GM18505 (cell line): ENCODE measurements at regions not wholly inside any gene's neighbourhood (a gene's known extent, or its start where the extent isn't known, plus 50 kb on each side); places are given as distances from the start of the nearest gene placed in this dataset.
"Not testable (repeated sequence)": the region's sequence is repeated elsewhere in the genome, so short reads cannot be mapped to it uniquely, and the experiment has no call there.

Experiments
- ATAC-seq: cut with Tn5 transposase; IDR thresholded peaks from one replicate; pipeline ENCODE4 v1.9.1; 2021; ENCODE audit not compliant: unreplicated experiment
- POLR2A ChIP-seq: IDR thresholded peaks from 4 replicates; pipeline ENCODE4 v1.6.1; 2011; ENCODE audit warnings: borderline replicate concordance; ENCODE audit not compliant: insufficient read depth, insufficient read length; ENCODE audit errors: extremely low read depth

DNA sequence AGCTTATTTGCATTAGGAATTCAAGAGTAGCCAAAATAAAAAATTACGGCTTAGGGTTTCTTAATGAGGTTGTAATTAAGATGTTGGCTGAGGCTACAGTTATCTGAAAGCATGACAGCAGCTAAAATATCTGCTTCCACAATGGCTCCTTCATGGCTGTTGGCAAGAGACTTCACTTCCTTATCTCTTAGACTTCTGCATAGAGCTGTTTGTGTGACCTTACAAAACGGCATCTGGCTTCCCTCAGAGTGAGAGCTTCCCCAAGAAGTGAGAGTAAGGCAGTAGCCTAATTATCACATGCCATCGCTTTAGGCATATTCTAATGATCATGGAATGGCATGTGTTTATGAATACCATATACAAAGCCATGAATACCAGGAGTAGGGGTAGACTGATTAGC is 57.6 kb downstream of the CCDC59 start:
- TF ChIP-seq POLR2A: no peak
- ATAC-seq: no peak

DNA sequence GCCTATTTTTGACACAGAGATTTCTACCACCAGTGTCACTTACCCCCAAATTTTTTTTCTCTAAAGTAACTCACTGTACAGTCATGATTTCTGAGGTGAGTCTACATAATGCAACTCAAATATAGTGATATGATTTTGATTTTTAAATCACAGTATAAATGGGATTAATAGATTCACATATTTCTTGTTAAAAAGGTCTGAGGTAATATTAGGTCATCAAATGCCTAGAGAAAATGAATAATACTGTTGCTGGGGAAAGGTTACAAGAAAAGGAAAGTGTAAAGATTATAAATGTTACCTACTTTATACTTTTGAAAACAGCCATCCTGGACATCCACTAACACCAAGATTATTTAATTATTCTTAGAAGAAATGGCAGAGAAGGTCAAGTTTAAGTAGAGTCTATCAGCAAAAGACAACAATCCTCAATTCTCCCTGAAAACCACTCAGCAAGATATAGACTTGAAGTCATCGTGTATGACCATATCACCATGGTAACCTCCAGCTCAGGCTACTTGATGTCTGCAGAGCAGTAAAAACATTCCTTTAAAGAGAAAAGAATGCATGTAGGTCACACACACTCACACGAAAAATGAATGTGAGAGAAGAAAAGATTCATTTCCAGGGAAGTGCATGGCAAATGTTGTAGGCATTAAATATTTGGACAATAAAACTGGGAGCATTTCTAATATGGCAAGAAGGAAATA is 58.7 kb downstream of the CCDC59 start:
- ATAC-seq: no peak

DNA sequence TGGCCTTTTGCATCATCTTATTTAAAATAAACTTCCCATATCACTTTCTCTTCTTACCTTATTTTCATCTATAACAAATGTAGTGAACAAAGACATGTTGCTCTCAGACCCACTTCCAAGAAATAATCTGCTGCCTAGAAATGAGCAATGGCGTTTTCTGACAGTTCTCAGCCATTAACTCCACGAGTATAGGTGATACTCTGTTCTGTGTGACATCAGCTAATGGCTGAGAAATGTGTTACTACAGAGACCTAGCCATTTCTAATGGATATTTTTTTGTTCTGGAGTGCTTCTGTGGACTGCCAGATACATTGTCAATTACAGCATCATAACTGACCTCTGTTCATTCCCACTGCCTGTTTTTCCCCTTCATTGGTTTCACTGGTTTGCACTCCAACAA is 67.8 kb downstream of the CCDC59 start:
- no peak for ATAC-seq
- TF ChIP-seq POLR2A: no peak

More for the DNA sequence above, 58.7 kb downstream of the CCDC59 start:
- no peak for TF ChIP-seq POLR2A

DNA sequence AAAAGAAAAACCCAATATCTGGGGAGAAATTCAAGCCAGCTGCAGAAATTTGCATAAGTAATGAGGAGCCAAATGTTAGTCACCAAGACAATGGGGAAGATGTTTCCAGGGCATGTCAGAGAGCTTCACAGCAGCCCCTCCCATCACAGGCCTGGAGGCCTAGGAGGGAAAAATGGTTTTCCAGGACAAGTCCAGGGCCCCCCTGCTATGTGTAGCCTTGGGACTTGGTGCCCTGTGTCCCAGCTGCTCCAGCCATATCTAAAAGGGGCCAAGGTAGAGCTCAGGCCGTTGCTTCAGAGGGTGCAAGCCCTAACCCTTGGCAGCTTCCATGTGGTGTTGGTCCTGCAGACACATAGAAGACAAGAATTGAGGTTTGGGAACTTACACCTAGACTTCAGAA is 76.9 kb downstream of the CCDC59 start:
- not testable (repeated sequence) for ATAC-seq

DNA sequence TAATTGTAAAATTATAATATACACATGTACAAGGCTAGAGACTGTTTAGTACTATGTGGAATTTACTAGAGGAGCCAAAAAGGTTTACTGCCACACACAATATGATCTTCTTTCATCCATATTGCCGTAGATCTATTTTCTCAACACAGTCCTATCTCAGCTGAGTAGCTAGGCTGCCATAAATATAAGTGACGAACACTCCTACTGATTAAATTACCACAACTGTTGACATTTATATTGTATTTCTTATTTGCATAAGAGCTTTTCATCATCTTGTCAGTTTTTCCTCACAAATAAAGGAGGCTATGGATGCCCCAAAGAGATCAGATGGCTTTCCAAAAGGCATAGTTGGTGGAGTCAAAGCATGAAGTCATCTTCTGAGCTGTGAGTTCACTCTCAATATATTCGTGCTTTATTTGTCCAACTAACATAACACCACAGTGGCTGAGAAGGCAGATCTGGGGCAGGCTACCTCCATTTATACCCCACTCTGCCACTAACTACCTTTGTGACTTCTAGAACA is 78.6 kb downstream of the CCDC59 start:
- no peak for ATAC-seq
- no peak for TF ChIP-seq POLR2A

DNA sequence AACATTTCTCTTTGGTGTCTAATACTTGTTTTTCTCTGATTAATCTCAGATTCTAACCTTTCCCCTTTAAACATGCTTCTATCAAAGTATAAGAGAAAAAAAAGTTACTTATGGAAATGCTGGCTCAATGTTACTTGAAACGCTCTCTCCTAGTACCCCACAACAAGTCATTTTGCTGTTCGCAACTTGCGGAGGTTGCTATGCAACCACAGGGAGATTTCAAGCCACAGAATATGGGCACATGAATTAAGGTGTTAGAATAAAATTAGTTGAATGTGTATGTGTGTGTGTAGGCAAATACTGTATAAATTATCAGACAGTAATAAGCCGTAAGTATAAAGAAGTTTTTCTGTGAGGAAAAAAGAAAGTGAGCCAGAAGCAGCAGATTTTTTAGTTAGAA is 80.6 kb downstream of the CCDC59 start:
- ATAC-seq: no peak
- TF ChIP-seq POLR2A: no peak

DNA sequence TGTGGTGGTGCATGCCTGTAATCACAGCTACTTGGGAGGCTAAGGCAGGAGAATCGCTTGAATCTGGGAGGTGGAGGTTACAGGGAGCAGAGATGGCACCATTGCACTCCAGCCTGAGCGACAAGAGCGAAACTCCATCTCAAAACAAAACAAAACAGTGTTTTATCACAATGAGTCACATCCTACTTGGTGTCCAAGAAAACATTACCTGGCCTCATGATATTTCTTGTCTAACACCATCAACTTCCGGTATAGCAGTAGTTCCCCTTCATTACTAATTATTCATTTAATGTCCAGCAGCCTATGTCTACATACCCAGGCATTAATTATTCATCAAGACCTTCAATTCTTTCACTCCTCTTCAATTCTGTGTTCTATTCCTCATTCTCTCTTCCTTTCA is 115.5 kb downstream of the CCDC59 start:
- no peak for TF ChIP-seq POLR2A
- ATAC-seq: no peak

DNA sequence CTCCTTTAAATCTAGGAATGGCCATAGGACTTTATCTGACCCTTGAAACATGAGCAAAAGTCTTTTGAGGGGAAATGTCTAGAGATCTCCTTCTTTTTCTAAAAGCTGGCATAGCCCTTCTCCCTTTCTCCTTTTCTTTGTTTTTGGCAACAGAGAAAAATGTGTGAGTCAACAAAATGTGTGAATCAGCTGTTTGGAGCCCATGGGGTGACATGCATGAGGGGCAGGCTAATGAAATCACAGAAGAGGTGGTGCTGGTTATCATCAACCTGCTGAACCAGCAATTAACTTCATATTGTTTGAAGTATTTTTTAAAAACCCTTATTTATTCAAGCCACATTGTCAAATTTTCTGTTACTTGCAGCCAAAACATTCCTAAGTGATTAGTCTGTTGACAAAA is 132.3 kb downstream of the CCDC59 start:
- TF ChIP-seq POLR2A: no peak
- no peak for ATAC-seq

DNA sequence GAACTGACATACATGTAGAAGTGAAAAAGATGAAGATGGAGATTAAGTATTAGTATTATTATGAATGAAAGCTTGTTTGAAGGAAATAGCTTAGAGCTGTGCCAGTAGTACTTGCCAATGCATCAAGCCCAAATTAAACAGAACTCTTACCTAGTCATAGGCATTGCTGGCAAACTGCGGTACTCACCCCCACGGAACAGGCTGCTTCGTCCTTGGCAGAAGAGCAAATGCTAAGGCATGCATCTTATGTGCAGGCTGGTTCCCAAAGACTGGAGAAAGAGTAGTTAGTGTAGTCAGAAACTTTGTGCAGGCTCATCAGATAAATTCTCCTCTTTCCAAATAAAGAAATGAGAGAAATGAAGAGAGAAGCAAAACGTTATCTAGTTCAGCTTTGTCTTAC is 134.8 kb downstream of the CCDC59 start:
- no peak for TF ChIP-seq POLR2A
- no peak for ATAC-seq

DNA sequence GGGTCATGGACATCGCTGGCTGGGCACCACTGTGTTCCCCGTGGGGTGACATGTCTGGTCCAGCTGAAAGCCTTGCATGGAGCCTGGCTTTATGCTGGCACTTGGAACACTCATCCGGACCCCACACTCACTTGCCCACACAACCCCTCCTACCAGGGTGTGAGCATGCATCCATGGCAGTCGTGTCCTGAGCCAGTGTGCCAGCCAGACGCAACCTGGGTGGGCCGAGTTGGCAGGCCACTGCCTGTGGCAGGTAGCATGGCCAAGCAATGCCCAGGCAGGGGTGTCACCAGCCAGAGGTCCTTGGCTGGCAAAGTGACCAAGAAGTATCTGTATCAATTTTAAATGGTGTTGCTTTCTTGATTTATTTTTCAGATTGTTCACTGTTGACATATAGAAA is 141.7 kb downstream of the CCDC59 start:
- no peak for ATAC-seq
- TF ChIP-seq POLR2A: no peak

DNA sequence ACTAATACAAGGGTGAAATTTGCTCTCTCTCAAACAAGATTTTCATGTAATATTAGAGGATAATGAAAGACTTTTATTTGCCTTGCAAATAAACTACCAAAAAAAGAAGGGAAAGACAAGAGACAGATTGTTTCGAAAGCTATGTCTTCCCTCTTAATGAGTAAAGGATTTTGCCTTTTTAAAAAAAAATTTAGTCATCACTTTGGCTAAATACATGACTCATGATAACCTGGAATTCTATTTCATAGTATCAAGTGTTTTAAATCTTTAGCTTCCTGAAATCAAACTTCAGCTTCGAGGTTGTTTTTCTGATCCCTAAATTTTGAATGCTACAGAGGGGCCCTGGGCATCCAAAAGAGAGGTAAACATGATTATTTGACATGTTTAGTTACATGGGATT is 144.4 kb downstream of the CCDC59 start:
- no peak for ATAC-seq
- no peak for TF ChIP-seq POLR2A

DNA sequence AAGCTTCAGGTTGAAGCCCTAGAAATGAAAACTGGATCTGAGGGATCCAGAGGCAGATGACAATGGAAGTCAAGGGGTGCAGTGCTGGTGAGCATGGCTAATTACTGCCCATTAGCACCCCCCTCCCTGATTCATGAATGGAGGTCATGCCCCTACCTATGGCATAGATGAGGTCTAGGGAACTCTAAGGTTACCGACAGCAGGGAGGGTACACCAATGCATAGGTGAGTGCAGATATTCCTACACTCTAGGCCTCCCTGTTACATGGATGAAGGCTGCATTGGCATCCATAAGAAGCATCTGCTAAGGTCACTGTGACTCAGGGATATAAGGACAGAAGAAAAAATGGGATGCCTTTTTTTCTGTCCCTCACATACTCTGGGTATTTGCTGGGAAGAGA is 147.3 kb downstream of the CCDC59 start:
- TF ChIP-seq POLR2A: no peak
- no peak for ATAC-seq

DNA sequence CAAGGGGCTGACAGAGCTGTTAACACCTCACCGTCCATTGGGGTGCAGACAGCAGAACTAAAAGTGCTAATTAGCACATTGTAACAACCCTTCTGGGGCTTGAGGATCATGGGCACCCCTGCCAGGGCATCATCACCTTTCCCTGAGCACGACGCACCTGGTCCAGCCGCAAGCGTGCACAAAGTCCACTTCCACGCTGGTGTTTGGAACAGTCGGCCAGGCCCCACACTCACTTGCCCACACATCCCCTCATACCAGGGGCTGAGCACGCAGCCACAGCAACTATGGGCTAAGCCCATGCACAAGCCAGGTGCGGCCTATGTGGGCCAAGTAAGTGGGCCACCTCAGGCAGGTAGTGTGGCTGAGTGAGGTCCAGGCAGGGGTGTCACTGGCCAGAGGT is 148.7 kb downstream of the CCDC59 start:
- no peak for ATAC-seq
- no peak for TF ChIP-seq POLR2A

DNA sequence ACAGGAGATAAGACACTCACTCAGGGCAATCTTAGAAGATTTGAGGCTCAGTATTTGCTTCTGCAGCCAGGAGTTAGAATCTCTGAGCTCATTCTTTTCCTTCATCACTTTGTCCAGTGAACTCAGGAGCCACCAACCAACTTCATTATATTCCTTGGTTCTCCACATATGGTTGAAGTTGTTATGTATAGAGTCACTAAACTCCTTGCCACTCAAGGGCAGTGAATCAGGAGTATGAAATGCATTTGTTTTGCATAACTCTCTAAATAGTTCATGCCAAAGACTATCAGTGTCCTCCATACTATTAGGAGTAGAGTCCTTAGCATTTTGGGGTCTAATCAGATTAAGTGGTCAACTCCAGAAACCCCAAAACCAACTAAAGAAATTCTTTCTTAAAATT is 150.6 kb downstream of the CCDC59 start:
- no peak for TF ChIP-seq POLR2A
- no peak for ATAC-seq

DNA sequence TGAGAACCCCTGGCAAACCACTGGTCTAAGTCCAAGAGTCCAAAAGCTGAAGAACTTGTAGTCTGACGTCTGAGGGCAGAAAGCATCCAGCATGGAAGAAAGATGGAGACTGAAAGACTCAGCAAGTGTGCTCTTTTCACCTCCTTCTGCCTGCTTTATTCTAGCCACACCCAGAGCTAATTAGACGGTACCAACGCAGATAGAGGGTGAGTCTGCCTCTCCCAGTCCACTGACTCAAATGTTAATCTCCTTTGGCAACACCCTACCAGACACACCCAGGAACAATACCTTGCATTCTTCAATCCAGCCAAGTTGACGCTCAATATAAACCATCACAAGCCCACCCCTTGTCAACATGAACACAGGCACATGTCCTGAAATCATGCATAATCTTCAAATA is 155.1 kb downstream of the CCDC59 start:
- TF ChIP-seq POLR2A: no peak
- no peak for ATAC-seq
